ENCODE measurements at regions not wholly inside any gene's neighbourhood (a gene's known extent, or its start where the extent isn't known, plus 50 kb on each side); places are given as distances from the start of the nearest gene placed in this dataset.
A peak's percentile ranks its signal among the peaks of the same experiment; 100 is the strongest.

DNA sequence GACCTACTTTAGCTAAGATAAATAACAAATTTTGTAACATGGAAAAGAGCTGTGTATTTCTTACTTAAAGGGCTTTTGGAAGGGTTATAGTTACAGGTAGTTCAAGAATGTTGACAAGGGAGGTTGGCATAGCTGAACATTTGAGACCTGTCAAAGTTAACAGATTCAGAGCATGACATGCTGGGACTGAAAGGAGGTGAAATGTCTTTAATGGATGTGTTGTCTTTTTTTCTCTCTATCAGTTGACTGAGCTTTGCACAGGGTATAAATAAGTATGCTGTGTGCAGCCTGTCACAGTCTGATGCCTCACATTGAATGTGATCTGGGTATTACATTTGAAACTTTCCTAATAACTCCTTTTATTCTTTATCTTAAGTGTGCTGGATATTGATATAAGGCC lies 411.9 kb upstream of the ZP4 start:
- no peak for DNase-seq (ENCODE audit: low read depth)

DNA sequence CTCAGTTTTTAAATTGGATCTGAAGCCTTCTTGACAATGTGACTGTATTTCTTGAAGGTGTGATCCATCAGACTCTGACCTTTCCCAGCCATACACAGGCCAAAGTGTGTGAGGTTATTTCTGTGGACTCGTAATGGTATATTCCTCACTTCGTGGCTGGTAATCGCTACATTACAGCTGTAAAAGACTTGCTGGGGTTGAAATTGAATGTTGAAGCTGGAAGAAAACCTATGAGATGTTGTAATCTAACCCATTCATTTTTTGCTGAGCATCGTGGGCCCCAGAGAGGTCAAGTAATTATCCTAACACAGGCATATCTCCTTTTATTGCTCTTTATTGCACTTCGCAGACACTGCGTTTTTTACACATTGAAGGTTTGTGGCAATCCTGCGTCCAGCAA lies 405.6 kb upstream of the ZP4 start:
- no peak for DNase-seq (ENCODE audit: low read depth)

DNA sequence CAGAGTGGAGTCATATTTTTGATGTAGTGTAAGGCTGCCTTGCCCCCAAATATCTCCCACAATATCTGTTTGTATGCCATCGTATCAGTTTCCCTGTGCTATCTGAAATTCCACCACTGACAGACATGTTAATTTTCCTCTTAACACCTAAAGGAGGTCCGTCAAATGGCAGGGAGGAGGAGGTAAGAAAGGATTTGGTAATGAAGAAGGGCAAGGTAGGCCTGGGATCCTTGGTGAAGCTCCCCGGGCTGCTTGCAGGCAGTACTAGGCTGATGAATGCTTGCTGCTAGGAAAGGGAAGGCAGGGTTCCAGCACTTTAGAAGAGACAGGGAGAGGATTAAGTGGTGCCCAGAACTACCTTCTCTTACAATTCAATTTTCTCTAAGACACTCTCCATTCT lies 402.4 kb upstream of the ZP4 start:
- no peak for DNase-seq (ENCODE audit: low read depth)

DNA sequence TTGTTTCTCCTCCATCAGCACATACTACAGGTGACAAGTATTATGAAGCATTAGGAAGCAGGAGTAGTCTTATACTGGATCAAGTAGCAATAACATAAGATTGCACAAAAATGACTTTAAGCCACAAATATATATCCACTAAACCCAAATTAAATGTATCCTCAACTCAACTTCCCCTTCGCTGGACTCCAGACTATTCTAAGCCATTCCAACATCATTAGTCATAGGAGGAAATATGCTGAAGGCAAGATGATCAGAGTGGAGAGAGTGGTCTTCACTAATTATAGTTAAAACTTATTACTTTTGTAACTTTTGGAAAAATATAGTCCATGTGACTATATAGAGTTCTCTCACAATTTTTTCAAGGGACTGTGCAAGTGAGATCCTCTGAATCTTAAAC lies 390.7 kb upstream of the ZP4 start:
- peak; percentile 56 for DNase-seq (ENCODE audit: low read depth)

DNA sequence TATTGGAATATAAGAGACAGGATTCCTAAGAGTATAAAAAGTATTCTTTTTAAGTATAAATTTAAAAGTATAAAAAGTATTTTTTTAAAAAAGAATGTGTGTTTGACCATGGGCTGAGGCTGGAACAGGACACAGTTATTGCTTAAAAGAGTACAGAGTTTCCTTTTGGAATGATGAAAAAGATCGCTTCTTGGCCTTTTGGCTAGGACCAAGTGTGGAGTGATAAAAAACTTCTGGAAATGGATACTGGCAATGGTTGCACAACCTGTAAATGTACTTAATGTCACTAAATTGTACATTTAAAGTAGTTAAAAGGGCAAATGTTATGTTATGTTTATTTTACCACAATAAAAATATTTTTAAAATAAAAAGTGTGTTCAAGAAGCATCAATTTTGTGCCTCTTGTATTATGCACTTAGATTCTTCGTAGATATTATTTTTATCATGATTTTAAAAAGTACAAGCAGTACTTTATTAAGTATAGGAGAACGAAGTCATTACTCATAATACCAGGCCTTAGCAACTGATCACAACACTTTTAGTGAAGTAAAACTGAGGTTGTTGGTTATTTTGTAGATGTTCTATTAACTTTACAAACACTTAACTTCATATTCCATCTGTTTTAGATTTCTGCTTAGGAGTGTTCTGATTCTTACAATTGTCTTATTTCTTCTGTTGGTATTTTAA lies 389.1 kb upstream of the ZP4 start:
- no peak for DNase-seq (ENCODE audit: low read depth)

DNA sequence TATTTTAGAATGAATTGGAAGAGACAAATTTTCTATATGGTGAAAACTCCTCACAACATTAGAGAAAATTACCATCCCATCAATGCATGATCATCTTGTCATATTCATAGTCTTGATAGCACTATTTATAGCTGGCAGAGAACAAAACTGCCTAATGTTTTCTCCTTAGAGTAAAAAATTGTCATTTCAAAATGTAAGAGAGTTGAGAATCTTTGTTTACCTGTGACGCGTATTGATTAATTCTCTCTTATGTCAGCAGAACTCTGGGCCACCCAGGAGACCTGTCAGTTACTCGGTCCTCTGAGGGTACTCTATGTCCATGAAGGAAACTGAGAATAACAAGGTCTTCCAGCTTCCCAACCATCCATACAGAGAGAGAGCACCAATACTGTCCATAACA lies 381.4 kb upstream of the ZP4 start:
- DNase-seq (ENCODE audit: low read depth), result no peak

DNA sequence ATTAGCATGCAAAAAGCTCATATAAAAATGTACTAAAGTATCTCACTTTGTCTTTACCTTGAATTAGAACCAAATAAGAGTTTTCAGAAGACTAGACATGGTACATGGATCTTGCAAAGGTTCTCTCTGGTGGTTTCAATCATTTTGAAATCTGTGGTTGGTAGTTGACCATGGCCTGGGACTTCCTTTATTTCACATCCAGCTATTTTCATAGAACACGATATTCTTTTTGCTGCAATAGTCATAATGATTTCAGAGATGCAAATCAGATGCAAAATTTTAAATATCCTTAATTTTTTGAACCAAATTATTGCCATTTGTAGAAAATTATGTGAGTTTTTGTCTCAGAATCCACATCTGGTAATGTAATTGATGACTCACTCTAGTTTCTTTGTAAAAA lies 375.1 kb upstream of the ZP4 start:
- no peak for DNase-seq (ENCODE audit: low read depth)

DNA sequence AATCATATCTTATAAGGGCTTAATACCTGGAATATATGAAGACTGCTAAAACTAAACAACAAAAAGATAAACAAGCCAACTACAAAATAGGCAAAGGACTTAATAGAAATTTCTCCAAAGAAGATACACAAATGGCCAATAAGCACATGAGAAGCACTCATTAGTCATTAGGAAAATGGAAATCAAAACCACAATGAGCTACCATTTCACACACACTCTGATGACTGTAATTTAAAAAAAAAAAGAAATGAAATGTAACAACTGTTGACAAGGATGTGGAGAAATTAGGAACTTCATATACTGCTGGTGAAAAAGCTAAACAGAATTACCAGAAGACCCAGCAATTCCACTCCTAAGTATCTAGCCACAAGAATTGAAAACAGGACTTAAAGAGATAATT lies 374.2 kb upstream of the ZP4 start:
- no peak for DNase-seq (ENCODE audit: low read depth)

DNA sequence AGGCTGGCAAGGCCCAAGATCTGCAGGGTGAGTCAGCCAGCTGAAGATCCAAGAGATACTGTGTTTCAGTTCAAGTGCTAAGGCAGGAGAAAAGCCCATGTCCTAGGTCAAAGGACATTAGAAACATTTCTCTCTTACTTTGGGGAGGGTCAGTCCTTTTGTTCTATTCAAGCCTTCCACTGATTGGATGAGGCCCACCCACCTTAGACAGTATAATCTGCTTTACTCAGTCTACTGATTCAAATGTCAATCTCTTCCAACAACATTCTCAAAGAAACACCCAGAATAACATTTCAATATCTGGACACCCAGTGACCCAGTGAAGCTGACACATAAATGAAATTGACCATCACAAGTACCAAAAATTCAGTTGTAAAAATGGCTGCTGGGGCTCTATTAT lies 367.8 kb upstream of the ZP4 start:
- DNase-seq (ENCODE audit: low read depth), result no peak

DNA sequence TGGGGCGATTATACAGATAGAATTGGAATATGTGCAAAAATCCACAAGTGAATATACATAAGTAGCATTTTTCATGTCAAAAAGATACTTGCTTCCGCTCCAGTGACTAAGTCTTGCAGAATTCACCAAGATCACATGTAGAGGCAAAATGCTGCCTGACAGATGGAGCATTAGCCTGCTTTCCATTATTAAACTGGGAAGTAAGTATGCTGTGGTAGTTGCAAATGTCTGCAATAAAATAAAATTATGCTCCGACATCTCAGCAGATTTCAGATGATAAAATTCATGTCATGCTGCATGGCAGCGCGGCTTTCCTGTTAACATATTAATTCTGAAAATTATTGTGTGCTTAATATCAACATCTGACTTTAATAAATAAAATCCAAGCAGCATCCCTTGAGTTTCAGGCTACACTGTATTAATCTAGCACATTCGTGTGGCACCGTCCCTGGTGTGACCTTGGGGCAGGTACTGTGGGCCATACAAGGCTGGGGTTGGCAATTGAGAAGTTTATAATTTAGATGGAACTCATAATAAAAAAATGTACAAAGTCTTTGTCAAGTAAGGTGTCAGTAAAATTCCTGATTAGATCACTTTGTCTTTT lies 366.4 kb upstream of the ZP4 start:
- no peak for DNase-seq (ENCODE audit: low read depth)

DNA sequence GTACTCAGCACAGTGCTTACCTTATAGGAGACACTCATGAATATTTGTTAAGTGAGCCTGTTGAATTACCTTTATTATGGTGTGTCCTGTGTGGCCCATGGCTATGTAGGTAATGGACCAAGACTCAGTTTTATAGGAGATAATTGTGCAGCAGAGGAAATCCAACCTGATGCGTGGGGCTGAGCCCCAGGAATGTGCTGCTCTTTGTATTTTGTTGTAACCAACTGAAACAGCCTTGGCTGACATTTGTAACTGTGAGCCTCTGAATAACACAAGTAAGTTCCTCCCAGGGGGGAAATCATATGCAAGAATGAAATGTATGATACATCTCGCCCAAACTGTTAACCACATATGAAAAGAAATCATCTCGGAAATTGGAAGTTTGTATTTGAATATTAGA lies 364.2 kb upstream of the ZP4 start:
- no peak for DNase-seq (ENCODE audit: low read depth)

DNA sequence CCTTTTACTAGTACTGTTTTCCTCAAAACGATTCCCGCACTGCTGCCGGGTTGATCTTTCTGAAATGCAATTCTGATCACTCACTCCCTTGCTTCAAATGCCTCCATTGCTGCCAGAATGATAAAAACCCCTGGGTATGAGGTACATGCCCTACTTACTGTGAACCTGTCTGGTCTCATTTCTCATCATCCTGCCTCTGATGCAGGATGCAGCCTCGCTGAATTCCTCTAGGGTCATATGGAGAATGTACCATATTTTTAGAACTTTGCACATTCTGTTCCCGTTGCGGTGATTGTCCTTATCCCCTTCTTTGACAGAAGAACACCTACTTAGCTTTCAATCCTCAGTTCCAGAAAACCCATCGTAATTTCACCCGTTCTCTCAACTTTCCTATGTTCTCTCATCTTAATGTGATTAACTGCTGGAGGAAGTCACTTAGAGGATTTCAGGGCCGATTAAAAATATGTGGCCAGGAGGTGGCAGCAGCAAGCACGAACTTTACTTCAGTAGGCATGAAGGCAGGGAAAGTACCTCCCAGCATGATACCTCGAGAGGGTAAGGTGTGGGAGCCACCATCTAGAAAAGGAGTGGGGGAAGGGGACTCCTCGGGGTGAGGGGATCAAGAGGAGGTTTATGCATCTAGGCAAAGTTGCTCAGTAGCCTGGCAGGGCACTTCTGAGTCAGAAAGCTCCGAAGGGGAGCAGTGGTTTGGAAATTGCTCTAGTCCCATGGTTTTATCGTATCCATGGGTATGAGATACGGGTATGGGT lies 361.5 kb upstream of the ZP4 start:
- peak; percentile 59 for DNase-seq (ENCODE audit: low read depth)

DNA sequence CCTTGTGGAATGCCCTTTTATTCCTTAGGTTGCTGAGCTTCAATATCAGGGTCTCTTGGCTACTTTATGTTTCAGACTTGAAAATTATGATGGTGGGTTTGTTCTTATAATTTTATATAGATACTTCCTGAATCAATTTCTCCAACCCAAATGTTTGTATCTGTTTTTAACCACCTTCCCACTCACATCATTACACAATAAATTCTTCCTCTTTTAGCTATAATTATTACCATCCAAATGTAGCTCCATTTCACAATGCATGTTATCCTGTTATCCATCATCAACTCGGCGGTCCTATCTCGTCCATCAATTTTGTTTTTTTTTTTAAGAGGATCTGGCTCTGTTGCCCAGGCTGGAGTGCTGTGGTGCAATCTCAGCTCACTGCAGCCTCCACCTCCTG lies 357.6 kb upstream of the ZP4 start:
- no peak for DNase-seq (ENCODE audit: low read depth)

DNA sequence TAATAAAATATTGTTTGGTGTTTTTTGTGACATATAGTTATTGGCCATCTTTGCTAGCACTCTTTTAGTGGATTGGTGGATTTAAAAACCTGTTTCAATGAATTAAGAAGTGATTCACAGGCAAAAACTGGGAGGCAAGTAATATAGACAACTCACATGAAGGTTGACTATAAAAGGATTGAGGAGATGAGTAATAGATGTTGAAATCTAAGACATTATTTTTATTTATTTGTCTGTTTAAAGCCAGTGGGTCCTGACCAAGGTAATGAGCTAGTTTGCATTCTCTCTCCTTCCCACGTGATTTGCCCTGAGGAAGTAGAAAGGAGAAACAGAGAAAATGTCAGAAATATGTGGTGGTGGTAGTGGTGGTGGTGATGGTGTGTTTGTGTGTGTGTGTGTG lies 351.5 kb upstream of the ZP4 start:
- no peak for DNase-seq (ENCODE audit: low read depth)

DNA sequence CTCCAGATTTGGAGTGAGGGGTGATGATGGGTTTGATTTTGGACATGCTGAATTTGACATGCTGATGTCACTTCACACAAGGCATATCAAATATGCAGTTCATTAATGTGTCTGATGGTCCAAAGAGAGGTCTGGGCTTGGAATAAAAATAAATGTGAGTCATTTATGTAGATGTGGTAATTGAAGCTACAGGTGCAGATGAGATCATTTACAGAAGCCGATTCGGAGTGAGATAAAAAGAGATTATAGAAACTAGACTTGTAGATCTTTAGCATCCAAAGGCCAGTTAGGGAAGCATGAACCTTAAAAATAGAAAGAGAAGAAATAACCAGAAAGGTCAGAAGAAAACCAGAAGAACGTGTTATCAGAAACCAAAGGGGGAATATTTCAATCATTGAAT lies 350.9 kb upstream of the ZP4 start:
- DNase-seq (ENCODE audit: low read depth), result no peak

DNA sequence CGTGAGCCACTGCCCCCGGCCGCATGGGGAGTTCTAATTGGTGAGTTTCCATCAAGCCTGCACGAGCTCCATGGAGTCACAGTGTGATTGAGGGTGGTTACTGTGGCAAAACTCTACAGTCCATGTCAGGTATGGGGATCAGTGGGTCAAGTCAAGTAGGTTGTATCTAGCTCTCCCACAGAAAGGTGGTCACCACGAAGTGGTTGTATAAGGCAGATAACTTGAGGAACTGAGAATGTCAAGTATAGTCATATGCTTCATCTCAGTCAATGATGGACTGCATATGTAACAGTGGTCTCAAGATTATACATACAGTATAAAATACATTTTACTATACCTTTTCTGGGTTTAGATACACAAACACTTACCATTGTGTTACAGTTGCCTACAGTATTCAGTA lies 348.6 kb upstream of the ZP4 start:
- no peak for DNase-seq (ENCODE audit: low read depth)

DNA sequence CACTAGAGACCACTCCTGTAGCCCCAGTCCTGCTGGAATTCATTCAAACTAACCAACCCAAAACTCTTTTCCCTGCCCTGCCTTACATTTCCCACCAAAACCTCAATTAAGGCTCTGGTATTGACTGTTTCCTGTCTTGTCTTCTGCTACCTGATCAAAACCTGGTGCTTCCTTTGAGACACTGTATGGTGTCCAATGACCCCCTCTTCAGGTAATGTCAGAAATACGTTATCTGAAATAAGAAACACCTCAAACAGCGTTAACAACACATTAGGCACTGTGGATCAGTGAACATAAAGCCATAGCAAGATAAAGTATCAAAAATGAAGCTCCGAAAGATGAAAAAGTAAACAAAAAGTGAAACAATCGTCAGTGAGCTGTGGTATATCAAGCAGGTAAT lies 343.2 kb upstream of the ZP4 start:
- DNase-seq (ENCODE audit: low read depth), result no peak

DNA sequence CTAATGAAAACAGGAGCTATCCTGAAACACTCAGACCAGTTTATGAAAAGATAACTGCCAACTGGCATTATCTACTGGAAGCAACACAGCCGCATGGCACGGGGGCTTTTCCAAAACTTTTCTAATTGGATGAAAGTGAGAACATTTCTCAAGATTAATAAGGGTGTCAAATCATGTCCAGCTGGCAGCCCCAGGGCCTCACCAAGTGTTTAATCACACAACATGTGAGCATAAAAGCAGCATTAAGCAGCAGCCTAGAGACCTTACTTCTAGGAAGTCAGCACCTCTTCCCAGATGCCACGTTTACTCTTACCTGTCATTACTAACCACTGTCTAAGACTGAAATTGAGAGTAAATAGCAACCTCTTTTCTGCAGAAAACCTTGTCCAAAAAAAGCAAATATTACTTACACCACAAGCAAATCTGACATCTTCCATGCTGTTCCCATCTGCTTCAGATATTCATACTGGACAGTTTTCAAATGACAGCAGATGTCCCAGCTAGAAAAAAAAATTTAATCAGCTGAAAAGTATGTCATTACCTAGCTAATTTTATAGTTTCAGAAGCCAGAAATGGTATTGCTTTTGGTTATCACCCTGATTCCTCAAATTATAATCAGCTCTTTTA lies 341.5 kb upstream of the ZP4 start:
- no peak for DNase-seq (ENCODE audit: low read depth)

DNA sequence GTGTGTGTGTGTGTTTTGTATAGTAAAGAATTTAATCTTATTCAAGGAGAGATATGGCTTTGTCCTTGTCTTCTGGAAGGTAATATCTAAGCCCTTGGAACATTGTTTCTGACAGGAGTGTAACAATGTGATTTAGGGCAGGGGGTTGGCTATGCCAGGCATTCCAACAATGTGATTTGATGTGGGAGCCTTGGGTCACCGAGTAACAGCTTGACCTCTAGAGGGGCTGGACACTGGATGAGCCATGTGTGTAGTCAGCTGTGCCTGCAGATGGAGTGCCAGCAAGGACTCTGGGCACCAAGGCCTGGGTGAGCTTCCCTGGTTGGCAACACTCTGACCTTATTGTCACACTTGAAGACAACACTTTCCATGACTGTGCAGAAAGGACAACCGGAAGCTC lies 336.1 kb upstream of the ZP4 start:
- no peak for DNase-seq (ENCODE audit: low read depth)

DNA sequence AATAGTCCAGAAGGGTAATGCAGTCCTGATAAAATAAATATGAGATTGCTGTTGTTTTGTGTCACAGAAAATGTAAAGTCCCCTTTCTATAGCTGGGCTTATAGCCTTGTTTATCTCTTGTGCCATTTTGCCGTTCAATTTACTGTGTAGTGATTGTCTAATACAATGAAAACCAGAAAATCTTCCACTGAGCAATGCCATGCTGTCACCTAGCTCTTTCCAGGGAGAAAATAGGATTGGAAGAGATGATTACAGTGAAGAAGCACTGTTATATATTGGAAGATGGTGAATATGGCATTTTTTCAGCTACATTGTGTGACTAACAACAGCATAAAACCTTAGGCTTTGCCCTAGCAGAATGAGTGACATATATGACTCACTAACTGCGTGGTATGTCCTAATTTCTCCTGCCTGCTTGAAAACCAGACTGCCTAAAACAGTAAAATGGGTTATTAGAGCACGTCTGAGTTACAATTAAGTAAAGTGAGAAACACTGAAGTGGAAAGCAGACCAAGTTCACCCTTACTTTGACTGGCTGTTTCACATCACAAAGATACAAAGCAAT lies 332.4 kb upstream of the ZP4 start:
- peak; percentile 30 for DNase-seq (ENCODE audit: low read depth)

DNA sequence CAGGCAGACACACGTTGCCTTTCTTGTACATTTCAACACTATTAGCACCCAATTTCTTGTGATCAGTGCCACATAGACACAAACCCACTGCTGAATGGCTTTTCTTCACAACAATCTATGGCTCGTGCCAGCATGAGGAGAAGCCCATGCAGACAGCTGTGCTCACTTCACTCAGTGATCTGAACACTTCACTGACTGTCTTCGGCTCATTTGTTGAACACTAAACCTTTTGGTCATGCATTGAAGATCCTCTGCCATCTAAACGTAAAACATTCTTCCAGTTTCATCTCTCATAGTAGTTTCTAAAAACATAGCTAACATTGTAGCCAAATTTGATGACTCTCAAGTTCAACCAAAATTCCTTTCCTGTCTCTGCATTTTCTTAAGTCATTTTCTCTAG lies 331.0 kb upstream of the ZP4 start:
- DNase-seq (ENCODE audit: low read depth), result no peak

DNA sequence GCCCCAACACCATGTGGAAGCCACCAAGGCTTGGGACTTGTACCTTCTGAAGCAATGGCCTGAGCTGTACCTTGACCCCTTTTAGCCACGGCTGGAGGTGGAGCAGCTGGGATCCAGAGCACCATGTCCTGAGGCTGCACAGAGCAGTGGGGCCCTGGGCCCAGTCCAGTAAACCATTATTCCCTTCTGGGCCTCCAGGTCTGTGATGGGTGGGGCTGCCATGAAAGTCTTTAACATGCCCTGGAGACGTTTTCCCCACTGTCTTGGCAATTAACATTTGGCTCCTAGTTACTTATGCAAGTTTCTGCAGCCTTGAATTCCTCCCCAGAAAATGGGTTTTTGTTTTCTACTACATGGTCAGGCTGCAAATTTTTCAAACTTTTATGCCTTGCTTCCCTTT lies 323.7 kb upstream of the ZP4 start:
- no peak for DNase-seq (ENCODE audit: low read depth)
